Gastroesophageal sphincter (tissue), 3 donors: ENCODE measurements at regions not wholly inside any gene's neighbourhood (a gene's known extent, or its start where the extent isn't known, plus 50 kb on each side); places are given as distances from the start of the nearest gene placed in this dataset.

Experiments
- CTCF ChIP-seq, 4 experiments: fragments of 200-600 bp in 2 of 4; fragments of 450-650 bp in 2 of 4; sonication (generic) in 1 of 4; IDR thresholded peaks; one replicate each; pipeline ENCODE4 v1.5.1; 2017 to 2019; ENCODE audit warnings: antibody characterized with exemption in 4 of 4, mild to moderate bottlenecking in 2 of 4, moderate library complexity in 2 of 4
- POLR2A ChIP-seq, 2 donors: fragments of 450-650 bp; IDR thresholded peaks; one replicate each; pipeline ENCODE4 v1.6.1; 2017; ENCODE audit warnings: antibody characterized with exemption in 2 of 2, mild to moderate bottlenecking in 2 of 2, moderate library complexity in 1 of 2

GRCh38 chr9:108416324-108416723 lies 439.5 kb downstream of the ACTL7B start:
- TF ChIP-seq CTCF (IDR thresholded peaks at IDR 0.05) (no peak), POLR2A (IDR thresholded peaks at IDR 0.05) (no peak)
